DOHH2 (cell line): ENCODE measurements at regions not wholly inside any gene's neighbourhood (a gene's known extent, or its start where the extent isn't known, plus 50 kb on each side); places are given as distances from the start of the nearest gene placed in this dataset.

Experiments used
- EZH2phosphoT487 ChIP-seq: fragments of 200-600 bp; sonication (generic); IDR thresholded peaks from 2 replicates; pipeline ENCODE4 v1.6.1; 2017; ENCODE audit warnings: borderline replicate concordance, mild to moderate bottlenecking, antibody characterized with exemption, low read length, moderate library complexity, mixed read lengths
- TF ChIP-seq, protein P1 (sequence below): fragments of 200-600 bp; sonication (generic); IDR thresholded peaks from one replicate; pipeline ENCODE4 v1.5.1; 2014; ENCODE audit warnings: antibody characterized with exemption, mild to moderate bottlenecking, low read depth, low read length; ENCODE audit not compliant: poor library complexity, severe bottlenecking

DNA sequence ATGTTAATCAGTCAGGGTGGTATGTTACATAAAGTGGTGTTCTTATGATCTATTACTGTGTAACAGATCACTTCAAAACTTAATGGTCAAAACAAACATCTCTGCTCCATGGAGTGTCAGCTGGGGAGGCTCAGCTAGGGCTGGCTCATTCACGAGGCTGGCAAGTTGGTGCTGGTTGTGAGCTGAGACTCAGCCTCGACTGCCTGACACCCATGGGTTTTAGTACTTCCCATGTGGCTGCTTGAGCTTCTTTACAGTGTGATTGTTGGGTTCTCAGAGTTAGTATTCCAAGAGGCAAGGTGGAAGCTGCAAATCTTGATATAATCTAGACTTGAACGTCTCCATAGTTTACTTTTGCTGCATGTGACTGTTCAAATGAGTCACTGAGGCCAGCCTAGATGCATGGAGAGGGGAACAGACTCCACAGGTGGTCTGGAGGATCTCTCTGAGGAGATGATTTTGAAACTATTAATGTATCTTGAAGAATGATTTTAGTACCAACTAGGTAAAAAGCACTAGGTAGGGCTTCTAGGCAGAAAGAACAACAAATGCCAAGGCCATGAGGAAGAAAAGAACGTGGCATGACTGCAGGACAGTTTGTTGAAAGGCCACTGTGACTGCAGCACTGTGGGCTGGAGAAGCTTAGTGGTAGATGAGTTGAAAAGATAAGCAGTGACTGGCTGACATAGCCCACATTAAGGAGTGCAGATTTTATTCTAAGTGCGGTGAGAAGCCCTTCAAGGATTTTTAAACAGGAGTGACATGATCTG is 281.1 kb upstream of the PROK2 start:
- TF ChIP-seq, protein P1, sequence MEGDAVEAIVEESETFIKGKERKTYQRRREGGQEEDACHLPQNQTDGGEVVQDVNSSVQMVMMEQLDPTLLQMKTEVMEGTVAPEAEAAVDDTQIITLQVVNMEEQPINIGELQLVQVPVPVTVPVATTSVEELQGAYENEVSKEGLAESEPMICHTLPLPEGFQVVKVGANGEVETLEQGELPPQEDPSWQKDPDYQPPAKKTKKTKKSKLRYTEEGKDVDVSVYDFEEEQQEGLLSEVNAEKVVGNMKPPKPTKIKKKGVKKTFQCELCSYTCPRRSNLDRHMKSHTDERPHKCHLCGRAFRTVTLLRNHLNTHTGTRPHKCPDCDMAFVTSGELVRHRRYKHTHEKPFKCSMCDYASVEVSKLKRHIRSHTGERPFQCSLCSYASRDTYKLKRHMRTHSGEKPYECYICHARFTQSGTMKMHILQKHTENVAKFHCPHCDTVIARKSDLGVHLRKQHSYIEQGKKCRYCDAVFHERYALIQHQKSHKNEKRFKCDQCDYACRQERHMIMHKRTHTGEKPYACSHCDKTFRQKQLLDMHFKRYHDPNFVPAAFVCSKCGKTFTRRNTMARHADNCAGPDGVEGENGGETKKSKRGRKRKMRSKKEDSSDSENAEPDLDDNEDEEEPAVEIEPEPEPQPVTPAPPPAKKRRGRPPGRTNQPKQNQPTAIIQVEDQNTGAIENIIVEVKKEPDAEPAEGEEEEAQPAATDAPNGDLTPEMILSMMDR, result no peak
- TF ChIP-seq EZH2phosphoT487, result no peak
